ENCODE measurements at regions not wholly inside any gene's neighbourhood (a gene's known extent, or its start where the extent isn't known, plus 50 kb on each side); places are given as distances from the start of the nearest gene placed in this dataset.

- WGBS = 61% methylated on average over 15 of the region's 15 CpGs
- H3K4me1 ChIP-seq = no peaks in the 10 kb centered on the region
- H3K27me3 ChIP-seq = no peaks in the 10 kb centered on the region
- no peak overlapping the region for H3K27ac ChIP-seq
- TF ChIP-seq POLR2A (IDR thresholded peaks at IDR 0.05) (no peak), POLR2AphosphoS5 (IDR thresholded peaks at IDR 0.05) (no peak), EP300 (IDR thresholded peaks at IDR 0.05) (no peak)
- no peaks in the 10 kb centered on the region for H3K9me3 ChIP-seq
- H3K4me3 ChIP-seq = no peak overlapping the region
- H3K36me3 ChIP-seq = no peaks in the 10 kb centered on the region
- no peak for DNase-seq (ENCODE audit: low spot score in 2 of 2)
Observed at GRCh38 chr6:23688650-23689049, 437.4 kb upstream of the NRSN1 start.

GRCh38 chr6:23690453-23691049 lies 435.5 kb upstream of the NRSN1 start:
- no peak overlapping the region for H3K4me3 ChIP-seq
- TF ChIP-seq POLR2A (IDR thresholded peaks at IDR 0.05) (no peak), EP300 (IDR thresholded peaks at IDR 0.05) (no peak), POLR2AphosphoS5 (IDR thresholded peaks at IDR 0.05) (no peak)
- TF ChIP-seq, protein P1, sequence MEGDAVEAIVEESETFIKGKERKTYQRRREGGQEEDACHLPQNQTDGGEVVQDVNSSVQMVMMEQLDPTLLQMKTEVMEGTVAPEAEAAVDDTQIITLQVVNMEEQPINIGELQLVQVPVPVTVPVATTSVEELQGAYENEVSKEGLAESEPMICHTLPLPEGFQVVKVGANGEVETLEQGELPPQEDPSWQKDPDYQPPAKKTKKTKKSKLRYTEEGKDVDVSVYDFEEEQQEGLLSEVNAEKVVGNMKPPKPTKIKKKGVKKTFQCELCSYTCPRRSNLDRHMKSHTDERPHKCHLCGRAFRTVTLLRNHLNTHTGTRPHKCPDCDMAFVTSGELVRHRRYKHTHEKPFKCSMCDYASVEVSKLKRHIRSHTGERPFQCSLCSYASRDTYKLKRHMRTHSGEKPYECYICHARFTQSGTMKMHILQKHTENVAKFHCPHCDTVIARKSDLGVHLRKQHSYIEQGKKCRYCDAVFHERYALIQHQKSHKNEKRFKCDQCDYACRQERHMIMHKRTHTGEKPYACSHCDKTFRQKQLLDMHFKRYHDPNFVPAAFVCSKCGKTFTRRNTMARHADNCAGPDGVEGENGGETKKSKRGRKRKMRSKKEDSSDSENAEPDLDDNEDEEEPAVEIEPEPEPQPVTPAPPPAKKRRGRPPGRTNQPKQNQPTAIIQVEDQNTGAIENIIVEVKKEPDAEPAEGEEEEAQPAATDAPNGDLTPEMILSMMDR (IDR thresholded peaks at IDR 0.05) = no peak
- 44% methylated on average over 5 of the region's 5 CpGs for WGBS

GRCh38 chr6:23692184-23692583 lies 433.8 kb upstream of the NRSN1 start:
- Histone ChIP-seq H3K4me3 (no peak overlapping the region), H3K9me3 (no peaks in the 10 kb centered on the region), H3K36me3 (no peaks in the 10 kb centered on the region), H3K27ac (no peak overlapping the region), H3K27me3 (no peaks in the 10 kb centered on the region), H3K4me1 (no peaks in the 10 kb centered on the region)
- no peak for DNase-seq (ENCODE audit: low spot score in 2 of 2)
- 73% methylated on average over 2 of the region's 2 CpGs for WGBS
- TF ChIP-seq, protein P1 (IDR thresholded peaks at IDR 0.05) = no peak
- TF ChIP-seq EP300 (IDR thresholded peaks at IDR 0.05) (no peak), POLR2A (IDR thresholded peaks at IDR 0.05) (no peak), POLR2AphosphoS5 (IDR thresholded peaks at IDR 0.05) (no peak)

More at GRCh38 chr6:23690453-23691049, 435.5 kb upstream of the NRSN1 start:
- no peaks in the 10 kb centered on the region for H3K27me3 ChIP-seq
- no peaks in the 10 kb centered on the region for H3K36me3 ChIP-seq
- H3K4me1 ChIP-seq = no peaks in the 10 kb centered on the region
- no peak overlapping the region for H3K27ac ChIP-seq
- no peak for DNase-seq (ENCODE audit: low spot score in 2 of 2)
- no peaks in the 10 kb centered on the region for H3K9me3 ChIP-seq

GRCh38 chr6:23696992-23697391 lies 429.0 kb upstream of the NRSN1 start:
- Histone ChIP-seq H3K36me3 (no peaks in the 10 kb centered on the region), H3K4me1 (no peaks in the 10 kb centered on the region), H3K27ac (no peak overlapping the region), H3K9me3 (no peaks in the 10 kb centered on the region), H3K4me3 (no peak overlapping the region), H3K27me3 (no peaks in the 10 kb centered on the region)
- DNase-seq (ENCODE audit: low spot score in 2 of 2) = no peak
- no peak for TF ChIP-seq POLR2AphosphoS5 (IDR thresholded peaks at IDR 0.05)
- TF ChIP-seq, protein P1 (IDR thresholded peaks at IDR 0.05) = no peak
- WGBS = 24% methylated on average over 4 of the region's 4 CpGs

GRCh38 chr6:23704479-23705052 lies 421.4 kb upstream of the NRSN1 start:
- DNase-seq (ENCODE audit: low spot score in 2 of 2) = no peak
- Histone ChIP-seq H3K27me3 (no peaks in the 10 kb centered on the region), H3K27ac (no peak overlapping the region), H3K36me3 (no peaks in the 10 kb centered on the region), H3K4me3 (no peak overlapping the region), H3K9me3 (no peaks in the 10 kb centered on the region), H3K4me1 (no peaks in the 10 kb centered on the region)
- 76% methylated on average over 2 of the region's 2 CpGs for WGBS
- TF ChIP-seq POLR2AphosphoS5 (IDR thresholded peaks at IDR 0.05) = no peak

GRCh38 chr6:23705697-23706096 lies 420.3 kb upstream of the NRSN1 start:
- DNase-seq (ENCODE audit: low spot score in 2 of 2) = no peak
- no peak overlapping the region for H3K4me3 ChIP-seq
- no peaks in the 10 kb centered on the region for H3K9me3 ChIP-seq
- no peaks in the 10 kb centered on the region for H3K4me1 ChIP-seq
- H3K27me3 ChIP-seq = no peaks in the 10 kb centered on the region
- no peak overlapping the region for H3K27ac ChIP-seq
- no peaks in the 10 kb centered on the region for H3K36me3 ChIP-seq
- WGBS = 41% methylated on average over 2 of the region's 2 CpGs
- TF ChIP-seq, protein P1 (IDR thresholded peaks at IDR 0.05) = no peak
- TF ChIP-seq EP300 (IDR thresholded peaks at IDR 0.05) (no peak), POLR2AphosphoS5 (IDR thresholded peaks at IDR 0.05) (no peak), POLR2A (IDR thresholded peaks at IDR 0.05) (no peak)
